ENCODE measurements at regions not wholly inside any gene's neighbourhood (a gene's known extent, or its start where the extent isn't known, plus 50 kb on each side); places are given as distances from the start of the nearest gene placed in this dataset.
"Not testable (repeated sequence)": the region's sequence is repeated elsewhere in the genome, so short reads cannot be mapped to it uniquely, and the experiment has no call there.

- TF ChIP-seq POLR2A, CTCF (IDR thresholded peaks at IDR 0.05): not testable (repeated sequence)
These were observed 204.5 kb downstream of the CCT8L2 start for GRCh38 chr22:16388127-16388526.
